ENCODE measurements at regions not wholly inside any gene's neighbourhood (a gene's known extent, or its start where the extent isn't known, plus 50 kb on each side); places are given as distances from the start of the nearest gene placed in this dataset.

DNA sequence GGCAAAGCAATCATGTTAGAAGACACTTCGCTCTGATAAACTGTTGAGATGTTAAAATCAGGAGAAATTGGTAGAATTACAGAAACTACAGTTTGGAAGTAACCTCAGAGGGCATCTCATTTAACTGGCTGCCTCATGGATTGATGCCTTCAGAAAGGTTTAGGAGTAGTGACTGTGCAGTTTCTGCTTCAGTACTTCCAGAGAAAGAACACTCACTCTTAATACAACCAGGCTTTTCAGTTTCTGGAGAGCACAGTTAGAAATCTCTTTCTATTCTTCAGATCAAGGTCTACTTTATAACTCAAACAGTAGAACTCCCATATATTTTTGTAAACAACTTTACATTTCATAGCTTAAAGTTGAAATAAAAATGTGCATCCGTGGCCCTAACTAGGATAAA lies 1358.9 kb upstream of the LRRTM3 start:
- Histone ChIP-seq H3K4me3 (ENCODE audit: low read length in 2 of 2) (no peak overlapping the region), H3K9me3 (ENCODE audit: control insufficient read depth in 2 of 2, insufficient read depth in 1 of 2, low read length in 1 of 2) (no peaks in the 10 kb centered on the region), H3K4me1 (ENCODE audit: control insufficient read depth in 2 of 2, insufficient read depth in 2 of 2, low read length in 2 of 2) (no peaks in the 10 kb centered on the region), H3K27me3 (ENCODE audit: control insufficient read depth in 2 of 2, insufficient read depth in 1 of 2, low read length in 1 of 2) (no peaks in the 10 kb centered on the region), H3K36me3 (ENCODE audit: control insufficient read depth in 2 of 2, insufficient read depth in 2 of 2, low read length in 1 of 2) (no peaks in the 10 kb centered on the region), H3K27ac (ENCODE audit: low read depth in 1 of 2, low read length in 1 of 2) (no peak overlapping the region)
- DNase-seq (ENCODE audit: low read depth in 6 of 9, low spot score in 9 of 9), result no peak
- WGBS, result 87% methylated on average over 2 of the region's 2 CpGs

DNA sequence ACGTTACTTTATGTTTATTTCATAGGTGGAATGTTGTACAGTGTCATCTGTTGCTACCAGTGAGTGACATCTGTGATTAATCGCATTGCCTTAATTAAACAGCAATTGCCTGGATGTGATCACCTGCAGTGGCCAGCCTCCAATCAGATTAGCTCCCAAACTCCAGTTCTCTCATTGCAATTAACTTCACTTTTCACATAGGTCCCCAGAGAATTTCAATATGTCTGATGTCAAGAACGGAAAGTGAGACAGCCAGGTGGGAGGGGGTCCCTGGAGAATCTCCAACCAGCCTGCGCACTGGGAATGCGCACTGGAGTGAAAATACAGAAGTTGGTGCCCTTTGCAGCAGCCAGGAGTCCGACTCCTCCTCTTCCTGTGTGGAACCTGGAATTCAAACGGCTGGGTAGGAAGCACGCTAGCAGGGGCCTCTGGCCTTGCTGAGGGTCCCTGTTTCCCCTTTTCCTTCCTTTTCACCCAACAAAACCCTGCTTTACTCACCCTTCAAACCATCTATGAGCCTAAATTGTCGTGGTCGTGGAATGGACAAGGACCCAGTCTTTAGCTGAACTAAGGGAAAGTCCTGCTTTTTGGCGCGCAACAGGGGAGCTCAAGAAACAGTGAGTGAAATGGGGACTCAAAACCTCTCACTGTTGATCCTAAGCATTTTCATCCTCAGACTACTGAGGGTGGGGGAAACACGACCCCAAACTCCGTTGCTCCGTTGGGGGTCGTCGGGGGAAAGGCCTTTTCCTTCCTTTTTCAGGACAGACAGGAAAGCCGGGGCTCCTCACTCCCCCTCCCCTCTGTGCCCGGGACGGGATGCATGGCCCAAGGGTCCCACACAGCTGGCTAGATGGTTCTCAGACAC lies 1355.5 kb upstream of the LRRTM3 start:
- no peaks in the 10 kb centered on the region for H3K4me1 ChIP-seq (ENCODE audit: control insufficient read depth in 2 of 2, insufficient read depth in 2 of 2, low read length in 2 of 2)
- 12% methylated on average over 20 of the region's 20 CpGs for whole genome bisulfite sequencing
- peak overlapping the region; percentile 22 to 41 for H3K4me3 ChIP-seq (ENCODE audit: low read length in 2 of 2)
- H3K36me3 ChIP-seq (ENCODE audit: control insufficient read depth in 2 of 2, insufficient read depth in 2 of 2, low read length in 1 of 2), result no peaks in the 10 kb centered on the region
- H3K9me3 ChIP-seq (ENCODE audit: control insufficient read depth in 2 of 2, insufficient read depth in 1 of 2, low read length in 1 of 2), result no peaks in the 10 kb centered on the region
- H3K27me3 ChIP-seq (ENCODE audit: control insufficient read depth in 2 of 2, insufficient read depth in 1 of 2, low read length in 1 of 2), result no peaks in the 10 kb centered on the region
- peak in 2 of 9 donors; percentile 2 to 59 for DNase-seq (ENCODE audit: low read depth in 6 of 9, low spot score in 9 of 9)
- H3K27ac ChIP-seq (ENCODE audit: low read depth in 1 of 2, low read length in 1 of 2), result peak overlapping the region in 1 of 2 donors; percentile 41

DNA sequence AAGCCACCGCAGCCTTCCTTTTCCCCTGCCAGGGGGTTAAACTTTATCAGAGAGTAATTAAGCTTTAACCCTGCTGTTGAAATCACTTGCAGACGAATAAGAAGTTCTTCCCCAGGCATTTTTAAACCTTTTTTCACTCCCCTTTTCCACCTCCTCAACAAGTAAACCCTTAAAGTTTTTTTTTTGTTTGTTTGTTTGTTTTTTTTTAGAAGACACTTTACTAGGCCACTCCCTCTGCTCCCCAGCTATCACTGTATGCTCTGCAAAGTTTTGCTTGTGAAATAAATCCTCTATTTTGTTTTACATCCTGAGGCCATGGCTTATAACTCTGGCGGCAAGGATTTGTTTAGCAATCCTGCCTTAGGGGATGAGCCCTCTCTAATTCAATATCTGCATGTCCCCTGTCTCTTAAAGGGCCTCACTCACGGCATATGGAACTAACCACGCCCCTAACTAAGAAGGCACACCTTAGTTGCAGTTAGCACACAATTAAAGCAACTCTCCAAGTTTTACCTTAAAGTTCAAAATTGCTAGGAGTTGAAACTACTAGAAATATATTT lies 1354.7 kb upstream of the LRRTM3 start:
- H3K27ac ChIP-seq (ENCODE audit: low read depth in 1 of 2, low read length in 1 of 2), result no peak overlapping the region
- 14% methylated on average over 5 of the region's 5 CpGs for WGBS
- DNase-seq (ENCODE audit: low read depth in 6 of 9, low spot score in 9 of 9), result peak in 2 of 9 donors; percentile 1 to 44

DNA sequence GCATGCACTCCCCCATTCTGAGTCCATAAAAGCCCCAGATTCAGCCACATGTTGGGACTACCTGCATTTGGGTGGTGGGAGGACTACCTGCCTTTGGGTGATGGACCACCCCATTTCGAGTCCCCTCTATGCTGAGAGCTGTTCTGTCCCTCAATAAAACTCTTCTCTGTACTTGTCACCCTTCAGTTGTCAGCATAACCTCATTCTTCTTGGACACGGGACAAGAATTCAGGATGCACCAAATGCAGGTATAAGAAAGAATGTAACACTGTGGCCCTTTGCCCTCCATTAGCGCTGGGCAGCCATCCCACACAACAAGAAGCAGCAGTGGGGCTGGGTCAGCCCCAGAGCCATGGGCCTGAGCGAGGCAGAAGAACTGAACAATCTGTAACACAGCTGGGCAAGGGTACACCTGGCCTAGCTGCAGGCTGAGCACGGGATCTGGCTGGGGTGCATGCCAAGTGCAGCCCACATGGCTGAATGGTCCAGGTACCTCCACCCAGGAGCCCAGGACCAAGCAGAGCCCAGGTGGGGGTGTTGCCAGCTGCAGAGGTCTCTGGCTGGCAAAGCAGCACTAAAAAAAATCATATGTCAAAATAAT lies 1344.3 kb upstream of the LRRTM3 start:
- Histone ChIP-seq H3K9me3 (ENCODE audit: control insufficient read depth in 2 of 2, insufficient read depth in 1 of 2, low read length in 1 of 2) (peaks cover 0 to 9% of the 10 kb centered on the region in 2 donors), H3K4me3 (ENCODE audit: low read length in 2 of 2) (no peak overlapping the region), H3K27me3 (ENCODE audit: control insufficient read depth in 2 of 2, insufficient read depth in 1 of 2, low read length in 1 of 2) (no peaks in the 10 kb centered on the region), H3K36me3 (ENCODE audit: control insufficient read depth in 2 of 2, insufficient read depth in 2 of 2, low read length in 1 of 2) (no peaks in the 10 kb centered on the region), H3K4me1 (ENCODE audit: control insufficient read depth in 2 of 2, insufficient read depth in 2 of 2, low read length in 2 of 2) (no peaks in the 10 kb centered on the region), H3K27ac (ENCODE audit: low read depth in 1 of 2, low read length in 1 of 2) (no peak overlapping the region)
- 92% methylated on average over 5 of the region's 5 CpGs for WGBS
- DNase-seq (ENCODE audit: low read depth in 6 of 9, low spot score in 9 of 9), result no peak

More for the DNA sequence above, 1354.7 kb upstream of the LRRTM3 start:
- no peaks in the 10 kb centered on the region for H3K9me3 ChIP-seq (ENCODE audit: control insufficient read depth in 2 of 2, insufficient read depth in 1 of 2, low read length in 1 of 2)
- H3K4me1 ChIP-seq (ENCODE audit: control insufficient read depth in 2 of 2, insufficient read depth in 2 of 2, low read length in 2 of 2), result no peaks in the 10 kb centered on the region
- no peaks in the 10 kb centered on the region for H3K27me3 ChIP-seq (ENCODE audit: control insufficient read depth in 2 of 2, insufficient read depth in 1 of 2, low read length in 1 of 2)
- no peaks in the 10 kb centered on the region for H3K36me3 ChIP-seq (ENCODE audit: control insufficient read depth in 2 of 2, insufficient read depth in 2 of 2, low read length in 1 of 2)
- H3K4me3 ChIP-seq (ENCODE audit: low read length in 2 of 2), result peak overlapping the region in 1 of 2 donors; percentile 41

DNA sequence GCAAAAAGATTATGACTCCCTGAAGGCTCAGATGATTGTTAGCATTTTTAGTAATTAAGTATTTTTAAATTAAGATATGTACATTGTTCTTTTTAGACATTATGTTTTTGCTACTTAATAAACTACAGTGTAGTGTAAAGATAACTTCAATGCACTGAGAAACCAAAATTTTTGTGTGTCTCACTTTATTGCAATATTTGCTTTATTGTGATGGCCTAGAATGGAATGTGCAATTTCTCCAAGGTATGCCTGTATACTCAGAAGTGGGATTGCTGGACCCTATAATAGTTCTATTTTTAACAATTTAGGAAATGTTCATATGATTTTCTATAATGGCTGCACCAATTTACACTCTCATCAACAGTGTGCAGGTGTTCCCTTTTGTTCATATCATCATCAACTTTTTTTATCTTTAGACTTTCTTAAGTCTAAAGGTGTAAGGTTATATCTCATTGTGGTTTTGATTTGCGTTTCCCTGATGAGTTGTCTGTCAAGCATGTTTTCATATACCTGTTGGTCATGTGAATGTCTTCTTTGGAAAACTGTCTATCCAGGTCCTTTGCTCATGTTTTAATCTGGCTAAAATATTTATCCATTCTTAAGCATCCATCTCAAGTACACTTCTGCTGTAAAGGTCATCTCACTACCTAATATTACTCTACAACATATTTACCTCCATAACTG lies 1323.5 kb upstream of the LRRTM3 start:
- DNase-seq (ENCODE audit: low read depth in 6 of 9, low spot score in 9 of 9), result no peak
- 91% methylated on average over 1 of the region's 1 CpG for WGBS
- Histone ChIP-seq H3K36me3 (ENCODE audit: control insufficient read depth in 2 of 2, insufficient read depth in 2 of 2, low read length in 1 of 2) (no peaks in the 10 kb centered on the region), H3K27me3 (ENCODE audit: control insufficient read depth in 2 of 2, insufficient read depth in 1 of 2, low read length in 1 of 2) (no peaks in the 10 kb centered on the region), H3K9me3 (ENCODE audit: control insufficient read depth in 2 of 2, insufficient read depth in 1 of 2, low read length in 1 of 2) (no peaks in the 10 kb centered on the region), H3K4me1 (ENCODE audit: control insufficient read depth in 2 of 2, insufficient read depth in 2 of 2, low read length in 2 of 2) (no peaks in the 10 kb centered on the region), H3K27ac (ENCODE audit: low read depth in 1 of 2, low read length in 1 of 2) (no peak overlapping the region), H3K4me3 (ENCODE audit: low read length in 2 of 2) (no peak overlapping the region)

DNA sequence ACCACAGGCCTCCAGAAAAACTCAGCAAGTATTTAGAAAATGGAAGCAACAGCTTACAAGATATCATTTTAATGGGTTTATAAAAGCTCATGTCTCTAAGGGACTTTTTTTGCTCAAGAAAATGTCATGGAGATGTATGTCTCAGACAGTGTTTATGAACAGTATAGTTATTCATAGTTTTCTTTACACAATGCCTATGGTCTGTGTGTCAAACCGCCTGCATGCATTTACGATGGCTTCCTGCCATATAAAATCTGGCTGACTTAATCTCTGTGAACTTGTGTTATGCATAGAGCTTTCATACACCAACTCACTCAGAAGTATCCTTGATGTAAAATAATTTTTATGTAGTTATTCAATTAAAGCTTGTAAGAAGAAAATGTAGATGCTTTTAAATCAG lies 1314.2 kb upstream of the LRRTM3 start:
- no peak for DNase-seq (ENCODE audit: low read depth in 6 of 9, low spot score in 9 of 9)
- Histone ChIP-seq H3K36me3 (ENCODE audit: control insufficient read depth in 2 of 2, insufficient read depth in 2 of 2, low read length in 1 of 2) (no peaks in the 10 kb centered on the region), H3K9me3 (ENCODE audit: control insufficient read depth in 2 of 2, insufficient read depth in 1 of 2, low read length in 1 of 2) (no peaks in the 10 kb centered on the region), H3K4me3 (ENCODE audit: low read length in 2 of 2) (no peak overlapping the region), H3K27ac (ENCODE audit: low read depth in 1 of 2, low read length in 1 of 2) (no peak overlapping the region), H3K27me3 (ENCODE audit: control insufficient read depth in 2 of 2, insufficient read depth in 1 of 2, low read length in 1 of 2) (no peaks in the 10 kb centered on the region), H3K4me1 (ENCODE audit: control insufficient read depth in 2 of 2, insufficient read depth in 2 of 2, low read length in 2 of 2) (no peaks in the 10 kb centered on the region)
- 97% methylated on average over 2 of the region's 2 CpGs for WGBS

DNA sequence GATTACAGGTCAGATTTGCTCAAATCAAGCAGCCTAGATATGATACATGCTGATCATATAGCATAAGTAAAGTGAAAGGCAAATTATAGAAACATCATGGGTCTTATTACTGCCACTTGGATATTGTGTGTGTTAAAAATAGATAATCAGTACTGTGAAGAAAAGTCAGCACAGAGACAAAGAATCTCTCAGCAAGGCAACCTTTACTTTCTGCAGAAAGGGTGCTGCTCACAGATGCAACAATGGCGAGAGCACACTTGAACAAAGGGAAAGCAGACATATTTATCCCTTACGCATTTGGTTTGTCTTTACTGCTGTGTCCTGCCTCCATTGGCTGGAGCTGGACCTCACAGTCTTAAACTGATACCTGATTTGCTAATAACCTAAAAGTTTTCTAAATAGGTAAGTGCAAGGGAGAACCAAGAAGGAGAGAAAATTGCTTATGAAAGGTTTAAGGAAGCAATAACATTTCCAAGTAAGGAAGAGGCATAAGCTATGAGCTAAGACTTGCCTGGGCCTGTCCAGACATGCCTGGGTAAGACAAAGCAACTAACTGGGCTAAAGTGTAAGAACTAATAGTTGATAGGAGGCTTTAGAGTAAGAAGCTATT lies 1310.8 kb upstream of the LRRTM3 start:
- Histone ChIP-seq H3K27ac (ENCODE audit: low read depth in 1 of 2, low read length in 1 of 2) (no peak overlapping the region), H3K27me3 (ENCODE audit: control insufficient read depth in 2 of 2, insufficient read depth in 1 of 2, low read length in 1 of 2) (no peaks in the 10 kb centered on the region), H3K36me3 (ENCODE audit: control insufficient read depth in 2 of 2, insufficient read depth in 2 of 2, low read length in 1 of 2) (no peaks in the 10 kb centered on the region), H3K4me1 (ENCODE audit: control insufficient read depth in 2 of 2, insufficient read depth in 2 of 2, low read length in 2 of 2) (no peaks in the 10 kb centered on the region), H3K9me3 (ENCODE audit: control insufficient read depth in 2 of 2, insufficient read depth in 1 of 2, low read length in 1 of 2) (no peaks in the 10 kb centered on the region), H3K4me3 (ENCODE audit: low read length in 2 of 2) (no peak overlapping the region)
- DNase-seq (ENCODE audit: low read depth in 6 of 9, low spot score in 9 of 9), result no peak
- 92% methylated on average over 2 of the region's 2 CpGs for WGBS

DNA sequence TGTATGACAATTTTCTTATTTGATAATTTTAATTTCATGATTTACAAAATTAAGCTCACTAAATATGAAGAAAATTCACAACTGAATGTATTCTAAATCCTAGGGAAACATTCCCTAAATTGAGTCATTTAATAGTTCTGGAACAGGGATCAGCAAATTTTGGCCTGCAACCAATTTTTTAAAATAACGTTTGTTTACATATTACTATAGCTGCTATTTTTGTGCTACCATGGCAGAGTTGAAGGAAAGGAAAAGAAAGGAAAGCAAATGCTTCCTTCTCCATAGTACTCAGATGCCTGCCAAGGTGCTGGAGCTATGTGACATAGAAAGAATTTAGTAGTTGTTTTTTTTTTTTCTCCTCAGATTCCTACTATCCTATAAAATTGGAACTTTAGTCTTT lies 1307.7 kb upstream of the LRRTM3 start:
- H3K4me3 ChIP-seq (ENCODE audit: low read length in 2 of 2), result no peak overlapping the region
- 92% methylated on average over 1 of the region's 1 CpG for WGBS
- no peaks in the 10 kb centered on the region for H3K36me3 ChIP-seq (ENCODE audit: control insufficient read depth in 2 of 2, insufficient read depth in 2 of 2, low read length in 1 of 2)
- no peaks in the 10 kb centered on the region for H3K4me1 ChIP-seq (ENCODE audit: control insufficient read depth in 2 of 2, insufficient read depth in 2 of 2, low read length in 2 of 2)
- no peaks in the 10 kb centered on the region for H3K9me3 ChIP-seq (ENCODE audit: control insufficient read depth in 2 of 2, insufficient read depth in 1 of 2, low read length in 1 of 2)
- no peaks in the 10 kb centered on the region for H3K27me3 ChIP-seq (ENCODE audit: control insufficient read depth in 2 of 2, insufficient read depth in 1 of 2, low read length in 1 of 2)
- no peak overlapping the region for H3K27ac ChIP-seq (ENCODE audit: low read depth in 1 of 2, low read length in 1 of 2)
- DNase-seq (ENCODE audit: low read depth in 6 of 9, low spot score in 9 of 9), result no peak

Measured in thymus (tissue), 11 donors.